ENCODE measurements at regions not wholly inside any gene's neighbourhood (a gene's known extent, or its start where the extent isn't known, plus 50 kb on each side); places are given as distances from the start of the nearest gene placed in this dataset.

DNA sequence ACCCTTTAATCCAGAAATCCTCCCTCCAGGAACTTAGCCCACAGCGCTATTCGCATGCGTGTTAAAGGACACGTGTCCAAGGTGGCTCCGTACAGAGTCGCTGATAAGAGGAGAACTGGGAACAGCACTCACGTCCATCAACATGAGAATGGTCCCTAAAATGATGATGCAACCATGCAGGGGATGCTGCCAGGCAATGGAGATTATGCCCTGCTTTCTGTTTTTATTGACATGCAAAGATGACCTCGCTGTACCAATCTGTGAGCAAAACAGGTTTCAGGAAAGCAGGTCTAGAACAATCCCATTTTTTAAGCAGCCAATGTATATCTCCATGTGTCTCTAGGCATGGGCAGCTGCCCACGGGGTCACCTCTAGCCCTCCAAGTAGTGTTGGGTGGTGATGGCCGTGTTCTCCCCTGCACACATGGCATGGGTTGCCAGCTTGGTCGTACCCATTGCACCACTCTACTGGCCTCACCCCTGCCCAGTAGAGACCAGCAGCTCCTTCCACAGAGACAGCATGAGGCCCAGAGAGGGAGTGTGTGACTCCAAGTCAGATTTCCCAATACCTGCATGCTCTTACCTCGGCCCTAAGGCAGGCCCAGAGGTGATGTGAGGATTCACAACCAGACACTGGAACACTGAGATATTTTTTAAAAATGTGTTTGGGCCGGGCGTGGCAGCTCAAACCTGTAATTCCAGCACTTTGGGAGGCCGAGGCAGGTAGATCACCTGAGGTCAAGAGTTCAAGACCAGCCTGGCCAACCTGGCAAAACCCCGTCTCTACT lies 68.3 kb upstream of the LINC01488 start:
- H3K9ac ChIP-seq (ENCODE audit: low read depth, low read length): no peak overlapping the region
- DNase-seq (no peak), ATAC-seq (ENCODE audit: low read depth) (no peak)
- no peak overlapping the region for H2BK120ac ChIP-seq (ENCODE audit: low read depth, low read length)
- no peak overlapping the region for H4K8ac ChIP-seq (ENCODE audit: low read depth in 2 of 2, low read length in 2 of 2)
- no peak overlapping the region for H3K27ac ChIP-seq (ENCODE audit: insufficient read depth, low read length)
- intact Hi-C loops (cut with micrococcal nuclease): no loop called here
- in situ Hi-C loops (cut with MboI; ENCODE audit: low sequenced_read_pairs): no loop called here
- no peak overlapping the region for H2BK20ac ChIP-seq (ENCODE audit: low read depth, low read length)
- H2AK5ac ChIP-seq (ENCODE audit: low read depth, low read length): peak overlapping the region; percentile 82; the same call in 1 of the 2 replicates
- no peaks in the 10 kb centered on the region for H3K27me3 ChIP-seq (ENCODE audit: control insufficient read depth, insufficient read depth, low read length)
- peaks cover 5% of the 10 kb centered on the region; the same call in 1 of the 2 replicates for H3K4me1 ChIP-seq (ENCODE audit: control insufficient read depth, insufficient read depth, low read length)
- TF ChIP-seq CEBPB (IDR thresholded peaks at IDR 0.05; ENCODE audit: low read depth, low read length): peak; percentile 48; the same call in 1 of the 2 replicates
- TF ChIP-seq USF2 (IDR thresholded peaks at IDR 0.05; ENCODE audit: low read depth, low read length): no peak
- no peak overlapping the region for H3K4ac ChIP-seq (ENCODE audit: low read depth, low read length)
- H2BK5ac ChIP-seq (ENCODE audit: low read depth, low read length, poor library complexity, severe bottlenecking): no peak overlapping the region
- WGBS, 2 experiments (ENCODE audit: extremely low coverage in 2 of 2, insufficient read length in 1 of 2): 91% methylated on average over 8 of the region's 16 CpGs; no CpG with 5 or more reads in 1 of the 2 experiments
- dilution Hi-C loops (cut with HindIII; ENCODE audit: low sequenced_read_pairs, unreplicated experiment): no loop called here
- H3K14ac ChIP-seq (replicated peaks; ENCODE audit: low read depth, low read length): no peak overlapping the region
- H3K18ac ChIP-seq (ENCODE audit: low read depth, low read length): no peak overlapping the region
- BruUV-seq (replicated peaks): no TSS peak
- H3K9me1 ChIP-seq (ENCODE audit: insufficient read depth, low read length): peaks cover 3% of the 10 kb centered on the region; the same call in 1 of the 2 replicates
- H3K4me3 ChIP-seq (ENCODE audit: insufficient read depth, low read depth, low read length): no peak overlapping the region
- ChIA-PET POLR2A (ENCODE audit: unreplicated experiment) (no interaction called here), CTCF (interaction anchor here (0.7 kb wide), 2 partner anchors 17 to 268 kb away, joined by 3 to 9 read pairs; no protein-coding TSS in a partner anchor)
- no peaks in the 10 kb centered on the region for H3K79me1 ChIP-seq (ENCODE audit: low read depth in 1 of 2, low read length in 2 of 2)
- no peaks in the 10 kb centered on the region for H4K20me1 ChIP-seq (ENCODE audit: insufficient read depth, low read length)
- H3K4me2 ChIP-seq (ENCODE audit: low read depth, low read length): no peak overlapping the region
- H2BK15ac ChIP-seq (ENCODE audit: low read depth, low read length): no peak overlapping the region; the same call in 2 of the 3 replicates
- H4K5ac ChIP-seq (ENCODE audit: low read depth, low read length): no peak overlapping the region
- no peaks in the 10 kb centered on the region for H3K9me3 ChIP-seq (ENCODE audit: control insufficient read depth, insufficient read depth, low read length)
- H2AFZ ChIP-seq (replicated peaks; ENCODE audit: low read length, poor library complexity): peak overlapping the region; percentile 44
- H3K23ac ChIP-seq (ENCODE audit: low read depth, low read length): no peak overlapping the region
- H3K36me3 ChIP-seq (ENCODE audit: control insufficient read depth, insufficient read depth, low read length): no peaks in the 10 kb centered on the region
- H3K56ac ChIP-seq (ENCODE audit: extremely low read depth, insufficient read depth, low read length): no peak overlapping the region
- no peak overlapping the region for H2AK9ac ChIP-seq (replicated peaks; ENCODE audit: low read depth, low read length, poor library complexity)
- no peak overlapping the region for H4K91ac ChIP-seq (ENCODE audit: insufficient read depth, low read depth, low read length)

Measured in IMR-90 (cell line).